ENCODE measurements at regions not wholly inside any gene's neighbourhood (a gene's known extent, or its start where the extent isn't known, plus 50 kb on each side); places are given as distances from the start of the nearest gene placed in this dataset.

GRCh38 chr21:16708101-16708835 lies 804.6 kb upstream of the CXADR start:
- DNase-seq: no peak

- DNase-seq: no peak
Measured at GRCh38 chr21:16709866-16710550, 802.8 kb upstream of the CXADR start.

- DNase-seq: no peak
Measured at GRCh38 chr21:16711757-16712156, 801.1 kb upstream of the CXADR start.

GRCh38 chr21:16713331-16714117 lies 799.3 kb upstream of the CXADR start:
- no peak for DNase-seq

GRCh38 chr21:16740511-16740910 lies 772.3 kb upstream of the CXADR start:
- no peak for DNase-seq

GRCh38 chr21:16741141-16741665 lies 771.6 kb upstream of the CXADR start:
- DNase-seq: no peak

- DNase-seq: no peak
Measured at GRCh38 chr21:16742131-16742641, 770.7 kb upstream of the CXADR start.

GRCh38 chr21:16742741-16743140 lies 770.1 kb upstream of the CXADR start:
- no peak for DNase-seq

GRCh38 chr21:16743317-16743716 lies 769.5 kb upstream of the CXADR start:
- DNase-seq: no peak

GRCh38 chr21:16750926-16751325 lies 761.9 kb upstream of the CXADR start:
- no peak for DNase-seq

- no peak for DNase-seq
Measured at GRCh38 chr21:16751695-16752474, 761.0 kb upstream of the CXADR start.

GRCh38 chr21:16752475-16752857 lies 760.4 kb upstream of the CXADR start:
- DNase-seq: no peak

- no peak for DNase-seq
Measured at GRCh38 chr21:16755061-16755460, 757.8 kb upstream of the CXADR start.

- no peak for DNase-seq
Measured at GRCh38 chr21:16767201-16767600, 745.6 kb upstream of the CXADR start.

GRCh38 chr21:16768096-16768495 lies 744.7 kb upstream of the CXADR start:
- no peak for DNase-seq

GRCh38 chr21:16770266-16770665 lies 742.6 kb upstream of the CXADR start:
- no peak for DNase-seq

GRCh38 chr21:16773206-16773605 lies 739.6 kb upstream of the CXADR start:
- DNase-seq: no peak

- no peak for DNase-seq
Measured at GRCh38 chr21:16775076-16775475, 737.8 kb upstream of the CXADR start.

GRCh38 chr21:16777041-16777720 lies 735.7 kb upstream of the CXADR start:
- peak; percentile 84 for DNase-seq

GRCh38 chr21:16788584-16788983 lies 724.3 kb upstream of the CXADR start:
- no peak for DNase-seq

GRCh38 chr21:16789636-16790035 lies 723.2 kb upstream of the CXADR start:
- DNase-seq: no peak

GRCh38 chr21:16792101-16792500 lies 720.7 kb upstream of the CXADR start:
- no peak for DNase-seq

Measured in NCI-H526 treated with DMSO at 0.1 percent for 48 hours (cell line).